K562 (cell line): ENCODE measurements at regions not wholly inside any gene's neighbourhood (a gene's known extent, or its start where the extent isn't known, plus 50 kb on each side); places are given as distances from the start of the nearest gene placed in this dataset.

Experiments used
- FIP1L1 ChIP-seq: fragments of 200-400 bp; formaldehyde crosslinking; IDR thresholded peaks from 2 replicates; pipeline ENCODE4 v1.6.1; 2018; ENCODE audit warnings: mild to moderate bottlenecking, low read depth, low read length; ENCODE audit not compliant: poor library complexity, severe bottlenecking
- FOXO4 ChIP-seq: fragments of 450-650 bp; formaldehyde crosslinking; IDR thresholded peaks from 2 replicates; pipeline ENCODE4 v1.4.0; 2020; ENCODE audit warnings: mild to moderate bottlenecking, moderate library complexity
- HLTF ChIP-seq: fragments of 450-650 bp; IDR thresholded peaks from 2 replicates; pipeline ENCODE4 v1.6.1; 2016
- HMG20A ChIP-seq: fragments of 450-650 bp; formaldehyde crosslinking; conservative IDR thresholded peaks from 2 replicates; pipeline ENCODE4 v1.4.0; 2020; ENCODE audit warnings: mild to moderate bottlenecking, mixed read lengths
- HOXB6 ChIP-seq: fragments of 250-450 bp; sonication (Bioruptor Pico); IDR thresholded peaks from 2 replicates; pipeline ENCODE4 v1.5.1; 2022; ENCODE audit warnings: mild to moderate bottlenecking, borderline replicate concordance
- MGA ChIP-seq: fragments of 450-650 bp; IDR thresholded peaks from 2 replicates; pipeline ENCODE4 v1.6.1; 2016; ENCODE audit warnings: mild to moderate bottlenecking, moderate library complexity
- NCOA2 ChIP-seq, 2 experiments: fragments of 450-650 bp; IDR thresholded peaks; 2 replicates each; pipeline ENCODE4 v1.6.1; 2018; ENCODE audit warnings: mild to moderate bottlenecking in 2 of 2, moderate library complexity in 1 of 2; ENCODE audit not compliant: partially characterized antibody in 2 of 2
- NR1H2 ChIP-seq: sonication (generic); formaldehyde crosslinking; IDR thresholded peaks from 2 replicates; pipeline ENCODE4 v1.4.0; 2020; ENCODE audit warnings: mild to moderate bottlenecking, missing genetic modification reagents
- PURB ChIP-seq: sonication (generic); formaldehyde crosslinking; IDR thresholded peaks from 2 replicates; pipeline ENCODE4 v1.9.0; 2021; ENCODE audit warnings: low read depth, mild to moderate bottlenecking, missing genetic modification reagents
- SMARCE1 ChIP-seq: fragments of 450-650 bp; IDR thresholded peaks from 2 replicates; pipeline ENCODE4 v1.7.1; 2016; ENCODE audit warnings: mild to moderate bottlenecking
- STAT5A ChIP-seq: IDR thresholded peaks from 2 replicates; pipeline ENCODE4 v1.6.1; 2012; ENCODE audit warnings: low read length, inconsistent platforms, borderline replicate concordance
- TCFL5 ChIP-seq: fragments of 250-450 bp; sonication (Bioruptor Pico); conservative IDR thresholded peaks from 2 replicates; pipeline ENCODE4 v1.6.1; 2021; ENCODE audit warnings: mild to moderate bottlenecking, moderate library complexity, matching md5 sums
- U2AF2 ChIP-seq: fragments of 200-400 bp; formaldehyde crosslinking; optimal IDR thresholded peaks from 2 replicates; pipeline ENCODE3; 2017; ENCODE audit warnings: low read depth, mild to moderate bottlenecking, low read length
- ZNF431 ChIP-seq: sonication (generic); formaldehyde crosslinking; IDR thresholded peaks from 2 replicates; pipeline ENCODE4 v1.8.0; 2022; ENCODE audit warnings: mild to moderate bottlenecking, missing genetic modification reagents

GRCh38 chr6:28719275-28719940, 193.7 kb downstream of the GPX5 start (continued):
- TF ChIP-seq MGA (peak; percentile 70), U2AF2 (no peak), ZNF431 (no peak), NR1H2 (no peak), FIP1L1 (no peak), TCFL5 (no peak), PURB (CRISPR knock-in tag) (no peak), HLTF (no peak), STAT5A (no peak; the same call in 1 of the 2 replicates), HMG20A (CRISPR knock-in tag) (no peak), HOXB6 (CRISPR knock-in tag) (no peak), SMARCE1 (no peak), FOXO4 (no peak), NCOA2 (IDR thresholded peaks at IDR 0.05; ENCODE audit: partially characterized antibody in 2 of 2) (peak in 1 of 2 experiments; percentile 69)
